CD4-positive, alpha-beta memory T cell (primary cell): ENCODE measurements at regions not wholly inside any gene's neighbourhood (a gene's known extent, or its start where the extent isn't known, plus 50 kb on each side); places are given as distances from the start of the nearest gene placed in this dataset.

Source experiments
- CTCF ChIA-PET: fragments of 350-600 bp; sonication (Branson Sonifier 250); formaldehyde crosslinking; loops from one replicate; lab custom pipeline; 2021; ENCODE audit warnings: inconsistent platforms; ENCODE audit not compliant: partially characterized antibody; lab: Charles Lee
- POLR2A ChIA-PET: fragments of 350-600 bp; sonication (Branson Sonifier 250); formaldehyde crosslinking; loops from one replicate; lab custom pipeline; 2021; ENCODE audit not compliant: partially characterized antibody; lab: Charles Lee
- DNase-seq, 5 donors: peaks; one replicate each; pipeline versions ENCODE4 v3.0.0 to v3.0.0-alpha.2; 2020 to 2022; ENCODE audit warnings: mixed read lengths in 1 of 5
- H3K27ac ChIP-seq: one replicate; pipeline ENCODE4 v1.7.0; 2013; ENCODE audit warnings: low read depth, low read length
- H3K27me3 ChIP-seq: 2 replicates; pipeline ENCODE4 v1.7.0; 2013; ENCODE audit warnings: mild to moderate bottlenecking, low read length, moderate library complexity; ENCODE audit not compliant: insufficient read depth
- H3K36me3 ChIP-seq: 2 replicates; pipeline ENCODE4 v1.7.0; 2013; ENCODE audit warnings: mild to moderate bottlenecking, low read length, moderate library complexity; ENCODE audit not compliant: insufficient read depth
- H3K4me1 ChIP-seq: 2 replicates; pipeline ENCODE4 v1.7.0; 2013; ENCODE audit warnings: mild to moderate bottlenecking, low read length, moderate library complexity; ENCODE audit not compliant: insufficient read depth
- H3K4me3 ChIP-seq, 2 donors: one replicate each; pipeline ENCODE4 v1.7.0; 2013; ENCODE audit warnings: low read length in 2 of 2, mild to moderate bottlenecking in 1 of 2
- H3K9me3 ChIP-seq, 2 donors: one replicate each; pipeline ENCODE4 v1.7.0; 2013; ENCODE audit warnings: low read length in 2 of 2, control low read depth in 1 of 2; ENCODE audit not compliant: control insufficient read depth in 1 of 2
- H3K27ac Mint-ChIP-seq, 7 donors: one replicate each; pipeline ENCODE4 v1.8.0; 2020 to 2021; ENCODE audit warnings: mixed read lengths in 7 of 7, mild to moderate bottlenecking in 6 of 7, inconsistent platforms in 3 of 7, moderate library complexity in 3 of 7
- H3K27me3 Mint-ChIP-seq, 2 donors: one replicate each; pipeline ENCODE4 v1.8.0; 2020 to 2021; ENCODE audit warnings: mixed read lengths in 2 of 2
- H3K36me3 Mint-ChIP-seq, 2 donors: one replicate each; pipeline ENCODE4 v1.8.0; 2020 to 2021; ENCODE audit warnings: mixed read lengths in 2 of 2, inconsistent platforms in 1 of 2, mild to moderate bottlenecking in 1 of 2
- H3K4me1 Mint-ChIP-seq, 4 donors: one replicate each; pipeline ENCODE4 v1.8.0; 2020 to 2021; ENCODE audit warnings: mixed read lengths in 4 of 4, mild to moderate bottlenecking in 1 of 4
- H3K4me3 Mint-ChIP-seq, 8 donors: one replicate each; pipeline ENCODE4 v1.8.0; 2020 to 2021; ENCODE audit warnings: mixed read lengths in 8 of 8, mild to moderate bottlenecking in 7 of 8, moderate library complexity in 6 of 8, inconsistent platforms in 3 of 8
- H3K9me3 Mint-ChIP-seq, 8 donors: one replicate each; pipeline ENCODE4 v1.8.0; 2020 to 2021; ENCODE audit warnings: mixed read lengths in 8 of 8, mild to moderate bottlenecking in 5 of 8, inconsistent platforms in 3 of 8, moderate library complexity in 1 of 8
- intact Hi-C: fragments of 100-400 bp; cut with micrococcal nuclease; formaldehyde crosslinking; loops from one replicate; pipeline ENCODE4 v1.15.1; 2023

DNA sequence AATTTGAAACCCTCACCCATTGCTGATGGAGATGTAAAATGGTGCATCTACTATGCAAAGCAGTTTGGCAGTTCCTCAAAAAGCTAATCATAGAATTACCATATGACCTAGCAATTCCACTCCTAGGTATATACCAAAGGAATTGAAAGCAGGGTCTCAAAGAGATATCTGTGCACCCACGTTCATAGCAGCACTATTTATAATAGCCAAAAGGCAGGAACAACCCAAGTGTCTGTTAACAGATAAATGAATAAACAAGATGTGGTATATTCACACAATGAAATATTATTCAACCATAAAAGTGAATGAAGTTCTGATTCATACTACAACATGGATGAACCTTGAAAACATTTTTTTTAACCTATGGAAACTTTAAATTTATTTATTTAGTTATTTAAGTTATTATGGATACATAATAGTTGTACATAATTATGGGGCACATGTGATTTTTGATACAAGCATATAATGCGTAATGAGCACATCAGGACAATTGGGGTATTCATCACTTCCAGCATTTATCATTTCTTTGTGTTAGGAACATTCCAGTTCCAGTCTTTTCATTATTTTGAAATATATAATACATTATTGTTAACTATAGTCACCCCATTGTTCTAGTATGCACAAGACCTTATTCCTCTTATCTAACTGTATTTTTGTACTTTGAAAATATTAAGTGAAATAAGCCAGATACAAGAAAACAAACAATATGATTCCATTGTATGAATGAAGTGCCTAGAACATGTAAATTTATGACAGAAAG, 205.6 kb upstream of the CNKSR2 start:
- H3K9me3 Mint-ChIP-seq = no peaks in the 10 kb centered on the region
- ChIA-PET CTCF (no interaction called here), POLR2A (no interaction called here)
- intact Hi-C loops = no loop called here
- H3K27ac Mint-ChIP-seq = no peak overlapping the region
- no peak overlapping the region for H3K4me3 Mint-ChIP-seq
- H3K27me3 Mint-ChIP-seq = no peaks in the 10 kb centered on the region
- no peak for DNase-seq
- no peaks in the 10 kb centered on the region for H3K4me1 Mint-ChIP-seq
- H3K27me3 ChIP-seq = no peaks in the 10 kb centered on the region
- no peaks in the 10 kb centered on the region for H3K36me3 ChIP-seq
- H3K36me3 Mint-ChIP-seq = no peaks in the 10 kb centered on the region
- no peaks in the 10 kb centered on the region for H3K9me3 ChIP-seq
- H3K27ac ChIP-seq = no peak overlapping the region
- H3K4me1 ChIP-seq = no peaks in the 10 kb centered on the region
- H3K4me3 ChIP-seq = no peak overlapping the region

DNA sequence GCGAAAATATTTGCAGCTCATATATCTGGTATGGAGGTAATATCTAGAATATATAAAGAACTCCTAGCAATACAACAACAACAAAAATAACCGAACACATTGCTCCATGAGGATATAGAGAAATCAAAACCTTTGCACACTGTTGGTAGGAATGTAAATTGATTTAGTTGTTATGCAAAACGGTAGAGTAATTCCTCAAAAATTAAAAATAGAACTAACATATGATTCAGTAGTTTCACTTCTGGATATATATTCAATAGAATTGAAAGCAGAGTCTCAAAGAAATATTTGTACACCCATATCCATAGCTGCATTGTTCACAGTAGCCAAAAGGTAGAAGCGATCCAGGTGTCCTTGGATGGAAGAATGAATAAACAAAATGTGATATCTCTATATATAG, 203.0 kb upstream of the CNKSR2 start:
- Mint-ChIP-seq H3K36me3 (no peaks in the 10 kb centered on the region), H3K4me3 (no peak overlapping the region), H3K9me3 (no peaks in the 10 kb centered on the region), H3K27ac (no peak overlapping the region), H3K27me3 (no peaks in the 10 kb centered on the region), H3K4me1 (no peaks in the 10 kb centered on the region)
- ChIA-PET POLR2A (no interaction called here), CTCF (no interaction called here)
- no peak overlapping the region for H3K27ac ChIP-seq
- DNase-seq = no peak
- H3K36me3 ChIP-seq = no peaks in the 10 kb centered on the region
- H3K4me1 ChIP-seq = no peaks in the 10 kb centered on the region
- intact Hi-C loops = no loop called here
- no peak overlapping the region for H3K4me3 ChIP-seq
- no peaks in the 10 kb centered on the region for H3K9me3 ChIP-seq
- H3K27me3 ChIP-seq = no peaks in the 10 kb centered on the region

DNA sequence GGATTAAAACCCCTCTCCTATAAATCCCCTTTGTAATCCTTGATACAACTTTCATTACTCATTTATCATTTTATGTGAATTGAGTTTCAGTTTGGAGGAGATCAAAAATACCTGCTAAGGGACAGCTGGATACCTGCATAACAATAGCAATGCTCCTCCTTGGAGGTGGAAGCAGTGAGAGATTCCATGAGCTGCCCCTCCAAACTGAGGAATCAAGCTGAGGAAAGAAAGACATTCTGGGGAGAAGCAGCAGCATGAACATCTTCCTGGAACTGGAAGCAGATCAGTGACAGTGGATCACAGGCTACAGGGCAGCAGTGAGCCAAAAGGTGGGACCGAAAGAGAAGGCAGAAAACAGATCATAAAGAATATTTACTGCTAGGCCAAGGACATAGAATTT, 199.8 kb upstream of the CNKSR2 start:
- DNase-seq = no peak
- no peaks in the 10 kb centered on the region for H3K27me3 Mint-ChIP-seq
- H3K9me3 Mint-ChIP-seq = no peaks in the 10 kb centered on the region
- Histone ChIP-seq H3K27ac (no peak overlapping the region), H3K36me3 (no peaks in the 10 kb centered on the region), H3K9me3 (no peaks in the 10 kb centered on the region), H3K4me1 (no peaks in the 10 kb centered on the region), H3K27me3 (no peaks in the 10 kb centered on the region), H3K4me3 (no peak overlapping the region)
- no peaks in the 10 kb centered on the region for H3K36me3 Mint-ChIP-seq
- ChIA-PET POLR2A (no interaction called here), CTCF (no interaction called here)
- H3K27ac Mint-ChIP-seq = no peak overlapping the region
- no peak overlapping the region for H3K4me3 Mint-ChIP-seq
- no peaks in the 10 kb centered on the region for H3K4me1 Mint-ChIP-seq
- intact Hi-C loops = no loop called here

DNA sequence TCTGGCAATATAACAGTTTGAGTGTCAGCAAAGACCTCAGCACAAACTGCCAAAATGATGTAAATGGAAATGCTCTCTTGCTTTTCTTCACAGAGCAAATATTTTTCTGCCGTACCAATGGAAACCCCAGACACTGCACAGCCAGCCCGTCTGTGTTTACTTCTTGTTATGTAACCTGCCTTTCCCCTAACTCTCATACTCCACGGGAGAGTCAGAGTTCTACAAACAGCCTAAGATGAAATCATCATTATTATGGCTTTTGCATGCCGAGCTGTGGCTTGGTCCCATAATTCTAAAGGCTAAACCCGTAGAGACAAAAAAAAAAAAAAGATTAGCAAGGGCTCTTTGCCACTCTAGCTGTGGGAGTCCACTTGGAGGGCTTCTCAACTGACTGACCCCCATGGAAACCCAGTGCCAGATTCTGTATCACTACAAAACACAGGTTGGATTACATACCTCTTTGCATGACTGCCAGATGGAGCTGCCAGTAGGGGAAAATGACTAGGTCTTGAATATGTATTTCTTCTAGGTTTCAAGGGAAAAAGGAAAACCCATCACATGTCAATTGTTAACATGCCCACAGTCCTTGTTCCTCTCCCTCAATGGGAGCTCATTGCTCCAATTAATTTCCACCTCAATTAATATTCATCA, 197.2 kb upstream of the CNKSR2 start:
- Histone ChIP-seq H3K9me3 (no peaks in the 10 kb centered on the region), H3K4me3 (no peak overlapping the region), H3K27ac (no peak overlapping the region), H3K27me3 (no peaks in the 10 kb centered on the region), H3K36me3 (no peaks in the 10 kb centered on the region), H3K4me1 (no peaks in the 10 kb centered on the region)
- ChIA-PET POLR2A (no interaction called here), CTCF (no interaction called here)
- H3K4me3 Mint-ChIP-seq = no peak overlapping the region
- no peaks in the 10 kb centered on the region for H3K27me3 Mint-ChIP-seq
- DNase-seq = no peak
- no peaks in the 10 kb centered on the region for H3K36me3 Mint-ChIP-seq
- intact Hi-C loops = no loop called here
- H3K4me1 Mint-ChIP-seq = no peaks in the 10 kb centered on the region
- H3K27ac Mint-ChIP-seq = no peak overlapping the region
- H3K9me3 Mint-ChIP-seq = no peaks in the 10 kb centered on the region

DNA sequence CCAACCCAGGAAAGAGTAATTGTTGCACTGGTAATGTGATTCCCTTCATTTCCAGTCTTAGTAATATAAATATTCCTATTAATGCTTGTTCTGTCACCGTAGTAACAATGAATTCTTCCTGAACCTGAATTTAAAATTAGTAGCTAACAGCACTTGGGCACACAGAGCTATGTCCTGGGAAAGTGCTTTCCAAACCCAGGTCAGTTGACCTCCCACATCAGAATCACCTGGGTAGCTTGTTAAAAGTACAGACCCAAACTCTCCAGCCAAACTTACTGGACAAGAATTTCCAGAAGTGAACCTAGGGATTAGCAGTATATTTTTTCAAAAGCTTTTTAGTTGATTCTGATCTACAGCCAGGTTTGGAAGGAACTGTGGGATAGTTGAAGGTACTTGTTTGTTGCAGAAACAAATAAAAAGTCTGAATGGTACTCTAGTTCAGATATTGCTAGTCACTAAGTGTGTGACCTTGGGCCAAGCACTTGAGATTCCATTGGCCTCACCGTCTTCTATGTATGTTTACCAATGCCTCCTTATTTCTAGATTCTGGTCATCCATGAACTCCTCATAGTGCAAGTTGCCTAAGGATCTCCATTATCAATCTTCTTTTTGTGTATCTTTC, 192.9 kb upstream of the CNKSR2 start:
- POLR2A ChIA-PET = no interaction called here
- no peaks in the 10 kb centered on the region for H3K9me3 Mint-ChIP-seq

DNA sequence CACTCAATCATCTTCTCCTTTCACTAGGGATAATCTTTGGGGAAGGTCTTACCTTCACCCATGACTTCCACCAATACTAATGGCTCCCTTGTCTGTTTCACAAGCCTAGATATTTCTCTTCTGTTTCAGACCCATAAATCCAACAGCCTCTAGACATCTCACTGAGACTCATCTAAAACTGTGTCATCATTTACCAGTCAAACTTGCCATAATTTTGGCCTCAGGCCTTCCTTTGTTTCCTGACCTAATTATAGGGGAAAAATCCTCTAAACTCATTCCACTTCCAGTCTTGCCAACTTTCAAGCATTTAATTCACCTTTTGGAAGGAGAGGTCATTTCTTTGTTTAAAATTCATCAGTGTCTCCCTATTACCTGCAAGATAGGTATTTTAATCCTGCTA, 181.0 kb upstream of the CNKSR2 start:
- no peaks in the 10 kb centered on the region for H3K4me1 Mint-ChIP-seq
- Histone ChIP-seq H3K9me3 (no peaks in the 10 kb centered on the region), H3K27ac (no peak overlapping the region), H3K4me3 (no peak overlapping the region), H3K4me1 (no peaks in the 10 kb centered on the region), H3K27me3 (no peaks in the 10 kb centered on the region), H3K36me3 (no peaks in the 10 kb centered on the region)
- peaks cover 0 to 11% (median 5%) of the 10 kb centered on the region in 8 donors for H3K9me3 Mint-ChIP-seq
- CTCF ChIA-PET = no interaction called here
- POLR2A ChIA-PET = no interaction called here
- no peaks in the 10 kb centered on the region for H3K36me3 Mint-ChIP-seq
- H3K27ac Mint-ChIP-seq = peak overlapping the region in 1 of 7 donors; percentile 1
- H3K4me3 Mint-ChIP-seq = no peak overlapping the region
- intact Hi-C loops = no loop called here
- DNase-seq = no peak
- H3K27me3 Mint-ChIP-seq = peaks cover 0 to 1% of the 10 kb centered on the region in 2 donors

More for the DNA sequence above, 192.9 kb upstream of the CNKSR2 start:
- H3K27ac ChIP-seq = no peak overlapping the region
- H3K4me1 ChIP-seq = no peaks in the 10 kb centered on the region
- no peaks in the 10 kb centered on the region for H3K36me3 Mint-ChIP-seq
- H3K27ac Mint-ChIP-seq = no peak overlapping the region
- H3K9me3 ChIP-seq = no peaks in the 10 kb centered on the region
- H3K4me1 Mint-ChIP-seq = no peaks in the 10 kb centered on the region
- DNase-seq = no peak
- H3K4me3 Mint-ChIP-seq = no peak overlapping the region
- no peak overlapping the region for H3K4me3 ChIP-seq
- H3K36me3 ChIP-seq = no peaks in the 10 kb centered on the region
- CTCF ChIA-PET = no interaction called here
- no peaks in the 10 kb centered on the region for H3K27me3 ChIP-seq
- no peaks in the 10 kb centered on the region for H3K27me3 Mint-ChIP-seq
- intact Hi-C loops = no loop called here

DNA sequence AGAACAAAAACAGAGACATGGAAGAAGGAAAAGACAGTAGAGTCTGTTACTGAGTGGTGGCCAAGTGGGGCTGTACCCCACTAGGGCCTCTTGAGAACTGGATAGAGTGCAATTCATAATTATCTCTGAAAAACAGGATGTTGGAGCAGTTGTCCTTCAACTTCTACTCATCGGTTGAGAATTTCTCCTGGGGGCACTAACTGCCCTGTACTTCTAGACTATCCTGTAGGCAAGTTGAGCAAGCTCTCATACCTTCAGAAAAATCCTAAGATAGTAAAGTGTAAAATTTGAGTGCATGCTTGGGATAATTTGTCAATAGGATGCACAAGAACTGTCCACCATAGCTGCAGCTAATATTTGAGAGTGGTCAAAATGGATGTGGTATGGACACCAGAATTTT, 179.7 kb upstream of the CNKSR2 start:
- DNase-seq = no peak
- H3K36me3 ChIP-seq = no peaks in the 10 kb centered on the region
- H3K36me3 Mint-ChIP-seq = no peaks in the 10 kb centered on the region
- intact Hi-C loops = no loop called here
- CTCF ChIA-PET = no interaction called here
- H3K4me3 ChIP-seq = no peak overlapping the region
- no peak overlapping the region for H3K27ac Mint-ChIP-seq
- POLR2A ChIA-PET = no interaction called here
- no peaks in the 10 kb centered on the region for H3K27me3 ChIP-seq
- H3K9me3 ChIP-seq = no peaks in the 10 kb centered on the region
- H3K9me3 Mint-ChIP-seq = peaks cover 0 to 9% (median 2%) of the 10 kb centered on the region in 8 donors
- no peaks in the 10 kb centered on the region for H3K4me1 Mint-ChIP-seq
- H3K27ac ChIP-seq = no peak overlapping the region
- H3K4me1 ChIP-seq = no peaks in the 10 kb centered on the region
- H3K27me3 Mint-ChIP-seq = peaks cover 0 to 1% of the 10 kb centered on the region in 2 donors
- no peak overlapping the region for H3K4me3 Mint-ChIP-seq
